T47D (cell line): ENCODE measurements at regions not wholly inside any gene's neighbourhood (a gene's known extent, or its start where the extent isn't known, plus 50 kb on each side); places are given as distances from the start of the nearest gene placed in this dataset.

ENCODE experiments used
- DNase-seq, 2 experiments: peaks; one replicate each; pipeline versions ENCODE4 v3.0.0 to v3.0.0-alpha.2; 2011 to 2012; ENCODE audit warnings: low read depth in 1 of 2, low spot score in 1 of 2
- JUND ChIP-seq: IDR thresholded peaks from 2 replicates; pipeline ENCODE4 v1.6.1; 2012; ENCODE audit warnings: low read depth
- in situ Hi-C: cut with HindIII; loops from 2 replicates; pipeline ENCODE4 v1.10.0; 2016; ENCODE audit warnings: low sequenced_read_pairs, low pct_unique_long_range_greater_than_20kb

GRCh38 chr6:2517855-2518473 lies 232.8 kb downstream of the MYLK4 start:
- no peak for TF ChIP-seq JUND
- in situ Hi-C loops, result no loop called here
- no peak for DNase-seq

- in situ Hi-C loops, result no loop called here
- no peak for TF ChIP-seq JUND
- DNase-seq, result no peak
These were observed 233.3 kb downstream of the MYLK4 start for GRCh38 chr6:2517401-2517800.

DNA sequence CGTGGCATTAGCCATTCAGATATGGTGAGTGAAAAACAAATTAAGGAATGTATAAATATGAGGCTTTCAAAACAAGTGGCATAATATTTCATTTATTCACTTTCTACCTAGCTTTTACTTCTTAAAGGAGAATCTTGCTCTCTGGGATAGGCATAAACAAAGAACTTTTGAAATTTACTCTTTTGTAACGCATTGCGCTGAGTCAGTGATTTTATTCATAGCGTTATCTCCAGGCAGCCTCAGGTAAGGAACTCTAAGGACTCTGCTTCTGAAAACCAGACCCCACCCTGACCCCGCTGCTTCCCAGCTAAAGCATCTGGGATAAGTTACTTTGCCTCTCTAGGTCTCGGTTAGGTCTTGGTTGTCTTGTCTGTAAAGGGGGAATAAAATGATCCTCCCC lies 234.7 kb downstream of the MYLK4 start:
- DNase-seq, result no peak
- in situ Hi-C loops, result no loop called here
- TF ChIP-seq JUND, result no peak

DNA sequence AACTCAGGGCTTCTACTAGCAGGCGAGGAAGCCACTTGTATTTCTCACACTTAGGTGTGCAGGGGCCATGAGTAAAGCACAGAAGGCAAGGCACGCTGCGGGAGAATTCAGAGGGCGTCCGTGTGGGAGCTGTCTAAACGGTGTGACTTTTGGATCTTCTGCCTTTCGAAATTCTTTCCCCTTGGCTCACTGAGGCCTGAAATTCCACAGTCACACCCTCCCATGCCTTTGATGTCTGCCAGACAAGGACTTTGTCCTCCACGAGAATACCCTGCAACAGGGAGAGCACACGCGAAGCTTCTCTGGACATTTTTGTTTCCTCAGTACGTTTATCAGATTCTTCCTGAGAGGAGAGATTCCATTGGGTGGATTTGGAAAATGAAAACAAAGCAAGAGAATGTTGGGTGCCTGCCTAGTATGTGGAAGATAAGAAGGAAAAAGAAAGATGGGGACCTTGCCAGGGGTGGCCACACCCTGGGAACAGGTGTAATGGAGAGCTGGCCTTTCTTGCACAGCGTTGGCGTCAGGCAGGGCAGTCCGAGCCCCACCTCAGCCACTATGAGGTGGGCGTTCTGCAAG lies 235.7 kb downstream of the MYLK4 start:
- TF ChIP-seq JUND, result no peak
- in situ Hi-C loops, result no loop called here
- DNase-seq, result no peak

GRCh38 chr6:2512802-2513201 lies 237.9 kb downstream of the MYLK4 start:
- in situ Hi-C loops, result no loop called here
- no peak for TF ChIP-seq JUND
- no peak for DNase-seq

GRCh38 chr6:2510316-2510715 lies 240.4 kb downstream of the MYLK4 start:
- no peak for DNase-seq
- in situ Hi-C loops, result no loop called here
- TF ChIP-seq JUND, result no peak

- no peak for TF ChIP-seq JUND
- DNase-seq, result no peak
- in situ Hi-C loops, result no loop called here
These were observed 241.0 kb downstream of the MYLK4 start for GRCh38 chr6:2509711-2510110.

DNA sequence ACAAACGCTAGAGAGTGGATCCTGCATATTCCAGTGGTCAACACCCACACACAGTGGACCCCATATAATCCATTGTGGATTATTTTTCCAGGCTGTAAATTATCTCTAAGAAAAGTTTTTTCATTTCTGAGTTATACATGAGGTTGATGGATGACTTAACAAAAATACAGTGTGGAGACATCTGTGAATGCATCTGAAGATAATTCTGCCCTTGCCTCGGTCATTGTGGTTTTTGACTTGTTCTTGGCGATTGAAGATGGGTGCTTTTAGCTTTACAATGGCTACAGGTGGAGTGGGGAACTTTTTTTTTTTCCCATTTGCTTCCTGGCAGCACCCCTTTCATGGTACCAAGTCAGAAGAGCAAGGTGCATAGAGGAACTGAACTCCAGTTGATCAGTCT lies 242.7 kb downstream of the MYLK4 start:
- TF ChIP-seq JUND, result no peak
- in situ Hi-C loops, result no loop called here
- DNase-seq, result no peak

DNA sequence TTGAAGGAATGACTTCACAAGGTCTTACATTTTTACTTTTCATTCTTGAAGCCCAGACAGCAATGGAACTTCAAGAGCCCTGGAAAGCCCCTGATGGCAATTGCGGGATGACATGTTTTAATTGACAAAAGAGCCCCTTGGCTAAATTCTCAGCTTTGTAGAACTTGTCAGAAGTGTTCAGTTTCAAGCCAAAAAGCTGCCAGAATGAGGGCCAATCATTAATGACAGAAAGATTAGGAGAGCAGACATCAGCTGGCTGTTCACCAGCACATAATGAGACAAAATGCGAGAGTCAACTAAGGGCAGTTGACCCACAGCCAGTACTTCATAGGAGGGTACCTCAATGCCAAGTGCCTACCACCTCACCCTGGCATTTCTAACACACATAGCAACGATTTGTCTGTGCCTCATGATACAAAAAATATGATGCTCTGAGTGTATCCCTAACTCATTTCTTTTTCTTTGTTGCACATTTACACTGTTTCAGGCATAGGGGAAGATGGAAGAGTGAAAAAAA lies 243.1 kb downstream of the MYLK4 start:
- no peak for TF ChIP-seq JUND
- in situ Hi-C loops, result no loop called here
- DNase-seq, result no peak

GRCh38 chr6:2507016-2507415 lies 243.7 kb downstream of the MYLK4 start:
- no peak for DNase-seq
- in situ Hi-C loops, result no loop called here

DNA sequence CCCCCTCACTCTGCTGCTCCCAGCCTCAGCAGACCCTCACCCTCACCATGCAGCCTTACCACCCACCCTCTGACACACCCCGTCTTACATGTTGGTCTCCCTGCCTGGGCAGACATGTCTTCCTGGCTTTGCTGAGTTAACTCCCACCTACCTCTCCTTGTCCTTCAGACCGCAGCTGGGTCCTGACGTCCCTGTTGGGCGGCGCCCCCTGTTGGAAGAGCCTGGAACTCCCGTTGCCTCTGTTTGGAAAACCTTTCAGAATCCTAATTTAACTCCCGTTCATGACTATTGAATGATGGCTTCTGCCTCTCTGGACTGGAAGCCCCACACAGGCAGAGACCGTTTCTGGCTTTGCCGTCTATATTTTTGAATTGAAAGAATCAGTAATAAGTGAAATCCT lies 245.1 kb downstream of the MYLK4 start:
- TF ChIP-seq JUND, result no peak
- DNase-seq, result peak in 1 of 2 experiments; percentile 37
- in situ Hi-C loops, result no loop called here

More at GRCh38 chr6:2507016-2507415, 243.7 kb downstream of the MYLK4 start:
- TF ChIP-seq JUND, result no peak

GRCh38 chr6:2504495-2505064 lies 246.1 kb downstream of the MYLK4 start:
- no peak for TF ChIP-seq JUND
- DNase-seq, result no peak
- in situ Hi-C loops, result no loop called here

GRCh38 chr6:2503816-2504494 lies 246.8 kb downstream of the MYLK4 start:
- DNase-seq, result no peak

More at GRCh38 chr6:2503816-2504494, 246.8 kb downstream of the MYLK4 start:
- in situ Hi-C loops, result no loop called here
- TF ChIP-seq JUND, result no peak
